ENCODE measurements at regions not wholly inside any gene's neighbourhood (a gene's known extent, or its start where the extent isn't known, plus 50 kb on each side); places are given as distances from the start of the nearest gene placed in this dataset.
A peak's percentile ranks its signal among the peaks of the same experiment; 100 is the strongest.

DNA sequence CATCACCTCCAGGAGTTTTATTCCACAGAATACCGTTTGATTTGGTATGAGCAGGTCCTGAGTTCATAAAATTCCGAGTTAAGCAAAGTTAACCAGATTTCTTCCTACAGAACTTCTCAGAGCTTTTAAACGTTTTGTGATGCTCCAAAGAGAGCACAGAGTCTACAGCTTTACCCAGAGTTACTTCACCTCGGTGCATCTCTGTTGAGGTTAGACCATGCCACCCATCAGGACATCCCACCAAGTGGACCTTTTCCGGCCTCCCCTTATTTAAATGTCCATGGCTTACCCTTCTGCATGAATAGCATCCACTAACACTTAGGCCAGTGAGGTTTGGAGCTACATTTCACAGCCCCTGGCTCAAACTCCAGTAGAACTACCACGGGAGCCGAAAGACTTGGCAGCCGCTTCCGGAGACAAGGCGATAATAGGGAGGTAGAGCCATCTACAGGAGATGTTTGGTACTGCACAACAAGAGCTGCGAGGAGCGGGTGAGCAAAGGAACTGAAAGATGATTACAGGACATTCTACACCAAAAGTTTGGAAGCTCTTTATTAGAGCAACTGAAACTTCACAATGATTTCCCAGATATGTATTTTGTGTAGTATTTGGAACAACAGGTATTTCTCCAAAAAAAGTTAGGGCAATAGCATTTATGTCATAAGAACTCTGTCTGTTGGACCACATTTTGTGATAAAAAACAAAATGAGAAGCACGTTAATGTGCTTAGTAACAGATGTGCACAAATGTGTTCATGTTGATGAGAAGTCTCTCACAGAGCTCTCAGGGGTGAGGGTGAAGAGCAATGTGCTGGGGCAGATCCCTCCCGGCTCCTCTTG is 174.7 kb downstream of the HERPUD2 start:
- TF ChIP-seq, protein P1, sequence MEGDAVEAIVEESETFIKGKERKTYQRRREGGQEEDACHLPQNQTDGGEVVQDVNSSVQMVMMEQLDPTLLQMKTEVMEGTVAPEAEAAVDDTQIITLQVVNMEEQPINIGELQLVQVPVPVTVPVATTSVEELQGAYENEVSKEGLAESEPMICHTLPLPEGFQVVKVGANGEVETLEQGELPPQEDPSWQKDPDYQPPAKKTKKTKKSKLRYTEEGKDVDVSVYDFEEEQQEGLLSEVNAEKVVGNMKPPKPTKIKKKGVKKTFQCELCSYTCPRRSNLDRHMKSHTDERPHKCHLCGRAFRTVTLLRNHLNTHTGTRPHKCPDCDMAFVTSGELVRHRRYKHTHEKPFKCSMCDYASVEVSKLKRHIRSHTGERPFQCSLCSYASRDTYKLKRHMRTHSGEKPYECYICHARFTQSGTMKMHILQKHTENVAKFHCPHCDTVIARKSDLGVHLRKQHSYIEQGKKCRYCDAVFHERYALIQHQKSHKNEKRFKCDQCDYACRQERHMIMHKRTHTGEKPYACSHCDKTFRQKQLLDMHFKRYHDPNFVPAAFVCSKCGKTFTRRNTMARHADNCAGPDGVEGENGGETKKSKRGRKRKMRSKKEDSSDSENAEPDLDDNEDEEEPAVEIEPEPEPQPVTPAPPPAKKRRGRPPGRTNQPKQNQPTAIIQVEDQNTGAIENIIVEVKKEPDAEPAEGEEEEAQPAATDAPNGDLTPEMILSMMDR (IDR thresholded peaks at IDR 0.05 in 2 of 3, conservative IDR thresholded peaks at IDR 0.05 in 1 of 3; ENCODE audit: control insufficient read depth in 2 of 3, extremely low read depth in 1 of 3, insufficient read depth in 1 of 3, low read depth in 3 of 3, low read length in 3 of 3): peak; percentile 86 to 87 (median 86)
- TF ChIP-seq CHD1 (IDR thresholded peaks at IDR 0.05; ENCODE audit: low read depth, low read length): no peak
- TF ChIP-seq RCOR1 (conservative IDR thresholded peaks at IDR 0.05; ENCODE audit: low read depth, low read length): no peak
- TF ChIP-seq POLR2AphosphoS5 (IDR thresholded peaks at IDR 0.05; ENCODE audit: low read length): no peak
- no peak for TF ChIP-seq MXI1 (IDR thresholded peaks at IDR 0.05; ENCODE audit: low read depth, low read length)
- TF ChIP-seq ZZZ3 (IDR thresholded peaks at IDR 0.05; ENCODE audit: control insufficient read depth, insufficient read length, low read depth): no peak
- TF ChIP-seq, protein P2, sequence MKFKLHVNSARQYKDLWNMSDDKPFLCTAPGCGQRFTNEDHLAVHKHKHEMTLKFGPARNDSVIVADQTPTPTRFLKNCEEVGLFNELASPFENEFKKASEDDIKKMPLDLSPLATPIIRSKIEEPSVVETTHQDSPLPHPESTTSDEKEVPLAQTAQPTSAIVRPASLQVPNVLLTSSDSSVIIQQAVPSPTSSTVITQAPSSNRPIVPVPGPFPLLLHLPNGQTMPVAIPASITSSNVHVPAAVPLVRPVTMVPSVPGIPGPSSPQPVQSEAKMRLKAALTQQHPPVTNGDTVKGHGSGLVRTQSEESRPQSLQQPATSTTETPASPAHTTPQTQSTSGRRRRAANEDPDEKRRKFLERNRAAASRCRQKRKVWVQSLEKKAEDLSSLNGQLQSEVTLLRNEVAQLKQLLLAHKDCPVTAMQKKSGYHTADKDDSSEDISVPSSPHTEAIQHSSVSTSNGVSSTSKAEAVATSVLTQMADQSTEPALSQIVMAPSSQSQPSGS (IDR thresholded peaks at IDR 0.05; ENCODE audit: low read length): no peak
- TF ChIP-seq, protein P3, sequence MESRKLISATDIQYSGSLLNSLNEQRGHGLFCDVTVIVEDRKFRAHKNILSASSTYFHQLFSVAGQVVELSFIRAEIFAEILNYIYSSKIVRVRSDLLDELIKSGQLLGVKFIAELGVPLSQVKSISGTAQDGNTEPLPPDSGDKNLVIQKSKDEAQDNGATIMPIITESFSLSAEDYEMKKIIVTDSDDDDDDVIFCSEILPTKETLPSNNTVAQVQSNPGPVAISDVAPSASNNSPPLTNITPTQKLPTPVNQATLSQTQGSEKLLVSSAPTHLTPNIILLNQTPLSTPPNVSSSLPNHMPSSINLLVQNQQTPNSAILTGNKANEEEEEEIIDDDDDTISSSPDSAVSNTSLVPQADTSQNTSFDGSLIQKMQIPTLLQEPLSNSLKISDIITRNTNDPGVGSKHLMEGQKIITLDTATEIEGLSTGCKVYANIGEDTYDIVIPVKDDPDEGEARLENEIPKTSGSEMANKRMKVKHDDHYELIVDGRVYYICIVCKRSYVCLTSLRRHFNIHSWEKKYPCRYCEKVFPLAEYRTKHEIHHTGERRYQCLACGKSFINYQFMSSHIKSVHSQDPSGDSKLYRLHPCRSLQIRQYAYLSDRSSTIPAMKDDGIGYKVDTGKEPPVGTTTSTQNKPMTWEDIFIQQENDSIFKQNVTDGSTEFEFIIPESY (IDR thresholded peaks at IDR 0.05): no peak
- TF ChIP-seq ZNF274 (IDR thresholded peaks at IDR 0.05; ENCODE audit: insufficient read depth, insufficient read length): no peak
- no peak for TF ChIP-seq ESRRA (IDR thresholded peaks at IDR 0.05; ENCODE audit: low read length)
- TF ChIP-seq EP300 (IDR thresholded peaks at IDR 0.05; ENCODE audit: borderline replicate concordance in 1 of 2, control insufficient read depth in 1 of 2, low read depth in 2 of 2, low read length in 2 of 2): no peak
- no peak for TF ChIP-seq TCF3 (IDR thresholded peaks at IDR 0.05; ENCODE audit: borderline replicate concordance, insufficient read depth, low read depth, low read length)
- no peak for TF ChIP-seq LARP7 (IDR thresholded peaks at IDR 0.05)
- no peak for TF ChIP-seq SIN3A (IDR thresholded peaks at IDR 0.05; ENCODE audit: low read depth, low read length)

All from GM12878 (cell line).